NOMO-1 treated with dmso at 0.1 percent for 144 hours (cell line): ENCODE measurements at regions not wholly inside any gene's neighbourhood (a gene's known extent, or its start where the extent isn't known, plus 50 kb on each side); places are given as distances from the start of the nearest gene placed in this dataset.

ENCODE experiments used
- DNase-seq: peaks from one replicate; lab custom pipeline; 2025; ENCODE audit not compliant: unreplicated experiment; lab: John Stamatoyannopoulos, UW

GRCh38 chr10:108399465-108399864 is 1235.0 kb upstream of the SORCS1 start:
- no peak for DNase-seq

GRCh38 chr10:108393089-108393488 is 1228.6 kb upstream of the SORCS1 start:
- DNase-seq, result no peak

GRCh38 chr10:108392286-108392685 is 1227.8 kb upstream of the SORCS1 start:
- no peak for DNase-seq

- DNase-seq, result no peak
Measured at GRCh38 chr10:108388706-108389105, 1224.2 kb upstream of the SORCS1 start.

- no peak for DNase-seq
Measured at GRCh38 chr10:108385963-108386362, 1221.5 kb upstream of the SORCS1 start.

- no peak for DNase-seq
Measured at GRCh38 chr10:108384378-108384777, 1219.9 kb upstream of the SORCS1 start.

- DNase-seq, result no peak
Measured at GRCh38 chr10:108378779-108379178, 1214.3 kb upstream of the SORCS1 start.

- no peak for DNase-seq
Measured at GRCh38 chr10:108375691-108376090, 1211.2 kb upstream of the SORCS1 start.

- no peak for DNase-seq
Measured at GRCh38 chr10:108374991-108375390, 1210.5 kb upstream of the SORCS1 start.

GRCh38 chr10:108365541-108365940 is 1201.0 kb upstream of the SORCS1 start:
- no peak for DNase-seq

GRCh38 chr10:108363576-108363975 is 1199.1 kb upstream of the SORCS1 start:
- no peak for DNase-seq

GRCh38 chr10:108362961-108363360 is 1198.5 kb upstream of the SORCS1 start:
- DNase-seq, result no peak

- no peak for DNase-seq
Measured at GRCh38 chr10:108362296-108362695, 1197.8 kb upstream of the SORCS1 start.

GRCh38 chr10:108360187-108360586 is 1195.7 kb upstream of the SORCS1 start:
- no peak for DNase-seq

GRCh38 chr10:108358912-108359311 is 1194.4 kb upstream of the SORCS1 start:
- no peak for DNase-seq

GRCh38 chr10:108352771-108353170 is 1188.3 kb upstream of the SORCS1 start:
- DNase-seq, result no peak

GRCh38 chr10:108348215-108348614 is 1183.7 kb upstream of the SORCS1 start:
- DNase-seq, result no peak

- no peak for DNase-seq
Measured at GRCh38 chr10:108346066-108346465, 1181.6 kb upstream of the SORCS1 start.

GRCh38 chr10:108338146-108338545 is 1173.6 kb upstream of the SORCS1 start:
- no peak for DNase-seq

GRCh38 chr10:108336836-108337235 is 1172.3 kb upstream of the SORCS1 start:
- no peak for DNase-seq

GRCh38 chr10:108327706-108328105 is 1163.2 kb upstream of the SORCS1 start:
- DNase-seq, result no peak

- no peak for DNase-seq
Measured at GRCh38 chr10:108323274-108323798, 1158.8 kb upstream of the SORCS1 start.

- no peak for DNase-seq
Measured at GRCh38 chr10:108319434-108320222, 1155.1 kb upstream of the SORCS1 start.
